A549 (cell line): ENCODE measurements at regions not wholly inside any gene's neighbourhood (a gene's known extent, or its start where the extent isn't known, plus 50 kb on each side); places are given as distances from the start of the nearest gene placed in this dataset.

Experiments
- ATAC-seq, 2 experiments: fragments of 200-7000 bp in 1 of 2; fragments of >200 bp in 1 of 2; cut with Nextera tagmentation in 1 of 2; cut with Tn5 transposase in 1 of 2; 3 replicates each; pipeline versions ENCODE4 v1.8.0 to v1.9.1; 2018 to 2020; ENCODE audit warnings: mild to moderate bottlenecking in 1 of 2, moderate library complexity in 1 of 2
- CTCF ChIA-PET: fragments of 300-600 bp; sonication (Branson Sonifier 250); formaldehyde crosslinking; extraction: SDS; loops from one replicate; lab custom pipeline; 2021; ENCODE audit warnings: antibody characterized with exemption, inconsistent platforms; lab: Yijun Ruan, JAX
- POLR2A ChIA-PET: fragments of 350-600 bp; formaldehyde crosslinking; extraction: SDS; loops from one replicate; lab custom pipeline; 2021; ENCODE audit warnings: antibody characterized with exemption, inconsistent platforms; lab: Yijun Ruan, JAX
- DNase-seq, 2 experiments: peaks; one replicate each; pipeline versions ENCODE4 v3.0.0 to v3.0.0-alpha.2; 2011 to 2016; ENCODE audit warnings: low read depth in 1 of 2, low spot score in 1 of 2
- FAIRE-seq: peaks from 2 replicates; lab custom pipeline; 2011; peaks lifted over from hg19 to GRCh38; lab: Jason Lieb, UNC
- H3K27ac ChIP-seq, 2 experiments: fragments of >200 bp; sonication (Bioruptor Twin); formaldehyde crosslinking; 3 replicates each; pipeline ENCODE4 v1.5.1; 2016 to 2017
- H3K4me1 ChIP-seq: fragments of >200 bp; sonication (Bioruptor Twin); formaldehyde crosslinking; 3 replicates; pipeline ENCODE4 v1.6.1; 2016
- H3K4me2 ChIP-seq: fragments of >200 bp; sonication (Bioruptor Twin); formaldehyde crosslinking; 3 replicates; pipeline ENCODE4 v1.6.1; 2016
- H3K4me3 ChIP-seq: fragments of >200 bp; sonication (Bioruptor Twin); formaldehyde crosslinking; 3 replicates; pipeline ENCODE4 v1.5.1; 2016
- H3K9me3 ChIP-seq: fragments of >200 bp; sonication (Bioruptor Twin); formaldehyde crosslinking; 3 replicates; pipeline ENCODE4 v1.6.1; 2016
- BHLHE40 ChIP-seq: IDR thresholded peaks from 2 replicates; pipeline ENCODE4 v1.6.1; 2012; ENCODE audit warnings: low read depth, low read length, inconsistent platforms
- CBX8 ChIP-seq: fragments of 200-600 bp; sonication (generic); IDR thresholded peaks from 2 replicates; pipeline ENCODE4 v1.6.1; 2016
- CEBPB ChIP-seq, 2 experiments: fragments of >200 bp in 1 of 2; sonication (Bioruptor Twin) in 1 of 2; formaldehyde crosslinking in 1 of 2; IDR thresholded peaks; 2 replicates each; pipeline ENCODE4 v1.6.1; 2012 to 2016
- CHD2 ChIP-seq: fragments of 150-350 bp; IDR thresholded peaks from 2 replicates; pipeline ENCODE4 v1.6.1; 2014; ENCODE audit warnings: low read length; ENCODE audit not compliant: partially characterized antibody
- CHD4 ChIP-seq: fragments of 200-600 bp; sonication (generic); IDR thresholded peaks from 2 replicates; pipeline ENCODE4 v1.6.1; 2016; ENCODE audit warnings: antibody characterized with exemption, mild to moderate bottlenecking, borderline replicate concordance
- CTCF ChIP-seq: fragments of >200 bp; sonication (Bioruptor Twin); formaldehyde crosslinking; IDR thresholded peaks from 3 replicates; pipeline ENCODE4 v1.5.1; 2016
- E2F6 ChIP-seq: IDR thresholded peaks from 2 replicates; pipeline ENCODE4 v1.6.1; 2012; ENCODE audit warnings: low read depth, borderline replicate concordance
- EHMT2 ChIP-seq: fragments of 200-600 bp; sonication (generic); IDR thresholded peaks from 2 replicates; pipeline ENCODE4 v1.6.1; 2016; ENCODE audit warnings: antibody characterized with exemption, low read depth, mild to moderate bottlenecking, moderate library complexity
- ELK1 ChIP-seq: fragments of 150-350 bp; IDR thresholded peaks from 2 replicates; pipeline ENCODE4 v1.6.1; 2014; ENCODE audit warnings: low read depth, mild to moderate bottlenecking, low read length
- EP300 ChIP-seq, 2 experiments: fragments of >200 bp; sonication (Bioruptor Twin); formaldehyde crosslinking; IDR thresholded peaks; 2 replicates in 1 of 2; 3 replicates in 1 of 2; pipeline ENCODE4 v1.6.1; 2016 to 2017
- FOSB ChIP-seq: fragments of 250-450 bp; sonication (Bioruptor Pico); IDR thresholded peaks from 2 replicates; pipeline ENCODE4 v1.5.0; 2020; ENCODE audit warnings: mild to moderate bottlenecking, moderate library complexity
- HES2 ChIP-seq: fragments of >200 bp; sonication (Bioruptor Twin); formaldehyde crosslinking; IDR thresholded peaks from 2 replicates; pipeline ENCODE4 v1.6.1; 2016
- HEYL ChIP-seq: fragments of 250-450 bp; sonication (Bioruptor Pico); IDR thresholded peaks from 2 replicates; pipeline ENCODE4 v1.8.0; 2021; ENCODE audit warnings: mild to moderate bottlenecking, moderate library complexity
- HMGXB4 ChIP-seq: fragments of 250-450 bp; sonication (Bioruptor Pico); IDR thresholded peaks from 2 replicates; pipeline ENCODE4 v1.5.0; 2021; ENCODE audit warnings: mild to moderate bottlenecking, moderate library complexity, borderline replicate concordance
- HOXB5 ChIP-seq: fragments of 250-450 bp; sonication (Bioruptor Pico); IDR thresholded peaks from 2 replicates; pipeline ENCODE4 v1.5.0; 2020; ENCODE audit warnings: mild to moderate bottlenecking, moderate library complexity
- KDM1A ChIP-seq: fragments of 200-600 bp; sonication (generic); IDR thresholded peaks from 2 replicates; pipeline ENCODE4 v1.6.1; 2016; ENCODE audit warnings: low read depth, mild to moderate bottlenecking
- MAFK ChIP-seq: fragments of 450-650 bp; IDR thresholded peaks from 2 replicates; pipeline ENCODE4 v1.6.1; 2014; ENCODE audit not compliant: partially characterized antibody
- MYC ChIP-seq: IDR thresholded peaks from 2 replicates; pipeline ENCODE4 v1.6.1; 2012; ENCODE audit warnings: mild to moderate bottlenecking, inconsistent platforms, low read length, improper control_type of control experiment, borderline replicate concordance
- NPAS2 ChIP-seq: fragments of 250-450 bp; sonication (Bioruptor Pico); IDR thresholded peaks from 2 replicates; pipeline ENCODE4 v1.8.0; 2022; ENCODE audit warnings: mild to moderate bottlenecking, moderate library complexity, borderline replicate concordance
- PHF8 ChIP-seq: fragments of 200-600 bp; sonication (generic); IDR thresholded peaks from 2 replicates; pipeline ENCODE4 v1.6.1; 2016; ENCODE audit warnings: low read depth, mild to moderate bottlenecking, antibody characterized with exemption, moderate library complexity, borderline replicate concordance
- POLR2A ChIP-seq: IDR thresholded peaks from 2 replicates; pipeline ENCODE4 v1.6.1; 2012; ENCODE audit warnings: mild to moderate bottlenecking, low read length
- POLR2AphosphoS2 ChIP-seq: conservative IDR thresholded peaks from 2 replicates; pipeline ENCODE4 v1.6.1; 2012; ENCODE audit warnings: low read length, improper control_type of control experiment, inconsistent platforms
- RARB ChIP-seq: fragments of 250-450 bp; sonication (Bioruptor Pico); IDR thresholded peaks from 2 replicates; pipeline ENCODE4 v1.8.0; 2021; ENCODE audit warnings: mild to moderate bottlenecking, moderate library complexity
- RFX5 ChIP-seq: fragments of 450-650 bp; IDR thresholded peaks from 2 replicates; pipeline ENCODE4 v1.7.1; 2014; ENCODE audit warnings: antibody characterized with exemption, mild to moderate bottlenecking, moderate library complexity
- ZSCAN20 ChIP-seq: fragments of 250-450 bp; sonication (Bioruptor Pico); IDR thresholded peaks from 2 replicates; pipeline ENCODE4 v1.8.0; 2022; ENCODE audit warnings: mild to moderate bottlenecking, moderate library complexity
- WGBS: methylation state at CpG from one replicate; pipeline ENCODE4 v1.1.6; 2017; ENCODE audit errors: missing lambda C conversion rate; 5-methylcytosine and 5-hydroxymethylcytosine counted together

GRCh38 chr21:39014747-39015146 lies 168.5 kb downstream of the PSMG1 start:
- H3K9me3 ChIP-seq, result no peaks in the 10 kb centered on the region
- no peak for FAIRE-seq
- POLR2A ChIA-PET, result no interaction called here
- no peak for ATAC-seq
- WGBS, result 72% methylated on average over 9 of the region's 9 CpGs
- H3K4me1 ChIP-seq, result peaks cover 9% of the 10 kb centered on the region
- peak overlapping the region in 1 of 2 experiments; percentile 57; a peak in 2 of 6 replicates for H3K27ac ChIP-seq
- peak in 1 of 2 experiments; percentile 17 for DNase-seq
- CTCF ChIA-PET, result interaction anchor here (1.2 kb wide), 1 partner anchor 281 kb away, joined by 3 read pairs; no protein-coding TSS in a partner anchor
- no peak overlapping the region for H3K4me2 ChIP-seq
- TF ChIP-seq HOXB5 (CRISPR knock-in tag) (no peak), CEBPB (IDR thresholded peaks at IDR 0.05) (peak in 1 of 2 experiments; percentile 30; a peak in 2 of 4 replicates)
- TF ChIP-seq, all 56 proteins: peak for 1
- H3K4me3 ChIP-seq, result no peak overlapping the region

- ChIA-PET POLR2A (no interaction called here), CTCF (interaction anchor here (0.6 kb wide), 1 partner anchor 18 kb away, joined by 3 read pairs; no protein-coding TSS in a partner anchor)
- Histone ChIP-seq H3K9me3 (no peaks in the 10 kb centered on the region), H3K4me1 (peaks cover 9% of the 10 kb centered on the region), H3K4me2 (no peak overlapping the region)
- DNase-seq (peak in 1 of 2 experiments; percentile 4), ATAC-seq (no peak), FAIRE-seq (no peak)
- WGBS, result 73% methylated on average over 15 of the region's 15 CpGs
- TF ChIP-seq CHD2 (no peak), ELK1 (no peak), EP300 (IDR thresholded peaks at IDR 0.05) (no peak), FOSB (CRISPR knock-in tag) (no peak), E2F6 (no peak), POLR2A (no peak), CTCF (no peak), MAFK (no peak), CBX8 (no peak), POLR2AphosphoS2 (no peak)
- TF ChIP-seq, all 56 proteins: peak for 0
- Histone ChIP-seq H3K27ac (no peak overlapping the region), H3K4me3 (no peak overlapping the region)
Measured at GRCh38 chr21:39012326-39013230, 170.7 kb downstream of the PSMG1 start.

GRCh38 chr21:39011911-39012310 lies 171.3 kb downstream of the PSMG1 start:
- peaks cover 9% of the 10 kb centered on the region for H3K4me1 ChIP-seq
- H3K27ac ChIP-seq, result no peak overlapping the region
- H3K4me3 ChIP-seq, result no peak overlapping the region
- ChIA-PET POLR2A (no interaction called here), CTCF (no interaction called here)
- FAIRE-seq, result no peak
- ATAC-seq, result no peak
- DNase-seq, result no peak
- no peaks in the 10 kb centered on the region for H3K9me3 ChIP-seq
- 69% methylated on average over 2 of the region's 3 CpGs for WGBS
- H3K4me2 ChIP-seq, result no peak overlapping the region
- TF ChIP-seq KDM1A (no peak), MAFK (no peak), RARB (CRISPR knock-in tag) (no peak), HES2 (no peak), PHF8 (no peak), EHMT2 (no peak), HOXB5 (CRISPR knock-in tag) (no peak), HMGXB4 (CRISPR knock-in tag) (no peak), MYC (no peak), CBX8 (no peak), RFX5 (no peak), HEYL (CRISPR knock-in tag) (no peak), NPAS2 (CRISPR knock-in tag) (no peak), E2F6 (no peak), ZSCAN20 (CRISPR knock-in tag) (no peak), CHD2 (no peak), BHLHE40 (no peak), CHD4 (no peak)
